ENCODE measurements at regions not wholly inside any gene's neighbourhood (a gene's known extent, or its start where the extent isn't known, plus 50 kb on each side); places are given as distances from the start of the nearest gene placed in this dataset.
A peak's percentile ranks its signal among the peaks of the same experiment; 100 is the strongest.

GRCh38 chr22:49298834-49299750, 528.6 kb downstream of the BRD1 start (continued):
- no peak for TF ChIP-seq CTCF (conservative IDR thresholded peaks at IDR 0.05; ENCODE audit: low read depth in 2 of 2)
- TF ChIP-seq ETS1 (IDR thresholded peaks at IDR 0.05): no peak
- TF ChIP-seq NANOG (IDR thresholded peaks at IDR 0.05; ENCODE audit: borderline replicate concordance): no peak

- no peaks in the 10 kb centered on the region for H3K27me3 ChIP-seq (ENCODE audit: insufficient read depth)
- Mint-ChIP-seq H3K9me3 (peaks cover 8% of the 10 kb centered on the region), H3K4me1 (no peaks in the 10 kb centered on the region), H3K4me3 (no peak overlapping the region), H3K27me3 (ENCODE audit: insufficient read depth, low read depth, poor library complexity) (peaks cover 14% of the 10 kb centered on the region), H3K36me3 (ENCODE audit: low read depth) (peaks cover 10% of the 10 kb centered on the region; the same call in 2 of the 3 replicates), H3K27ac (no peak overlapping the region)
- no peak overlapping the region for H3K27ac ChIP-seq (ENCODE audit: low read depth)
- H3K4me3 ChIP-seq: no peak overlapping the region
- H3F3A ChIP-seq (replicated peaks; ENCODE audit: low read depth): no peaks in the 10 kb centered on the region
- no peaks in the 10 kb centered on the region for H3K4me1 ChIP-seq (ENCODE audit: insufficient read depth)
- H3K4me2 ChIP-seq: no peak overlapping the region
- ATAC-seq (peak; percentile 41; the same call in 2 of the 3 replicates), DNase-seq (ENCODE audit: low spot score) (no peak)
- no peaks in the 10 kb centered on the region for H4K20me1 ChIP-seq (replicated peaks; ENCODE audit: insufficient read depth)
- H3K79me2 ChIP-seq (replicated peaks; ENCODE audit: insufficient read depth): no peaks in the 10 kb centered on the region
- no peaks in the 10 kb centered on the region for H3K36me3 ChIP-seq (ENCODE audit: insufficient read depth)
- H2AFZ ChIP-seq: no peak overlapping the region
- H3K9me2 ChIP-seq (ENCODE audit: insufficient read depth): no peaks in the 10 kb centered on the region
- no peak for TF ChIP-seq CTCF (conservative IDR thresholded peaks at IDR 0.05; ENCODE audit: low read depth in 2 of 2)
- no peak for TF ChIP-seq REST (IDR thresholded peaks at IDR 0.05; ENCODE audit: unreplicated experiment)
- no peak for TF ChIP-seq EZH2 (IDR thresholded peaks at IDR 0.05; ENCODE audit: low read depth, unreplicated experiment)
These were observed 529.6 kb downstream of the BRD1 start for GRCh38 chr22:49297871-49298721.

Measured in GM23338 (cell line).